Dedifferentiated amniotic fluid mesenchymal stem cell (primary cell): ENCODE measurements at regions not wholly inside any gene's neighbourhood (a gene's known extent, or its start where the extent isn't known, plus 50 kb on each side); places are given as distances from the start of the nearest gene placed in this dataset.
"Not testable (repeated sequence)": the region's sequence is repeated elsewhere in the genome, so short reads cannot be mapped to it uniquely, and the experiment has no call there.

Experiments
- DNase-seq: peaks from one replicate; pipeline ENCODE4 v3.0.0-alpha.2; 2016; ENCODE audit errors: extremely low spot score

GRCh38 chr9:90131568-90131967, 511.1 kb downstream of the DIRAS2 start:
- DNase-seq, result no peak

- no peak for DNase-seq
Observed at GRCh38 chr9:90132866-90133265, 509.8 kb downstream of the DIRAS2 start.

DNA sequence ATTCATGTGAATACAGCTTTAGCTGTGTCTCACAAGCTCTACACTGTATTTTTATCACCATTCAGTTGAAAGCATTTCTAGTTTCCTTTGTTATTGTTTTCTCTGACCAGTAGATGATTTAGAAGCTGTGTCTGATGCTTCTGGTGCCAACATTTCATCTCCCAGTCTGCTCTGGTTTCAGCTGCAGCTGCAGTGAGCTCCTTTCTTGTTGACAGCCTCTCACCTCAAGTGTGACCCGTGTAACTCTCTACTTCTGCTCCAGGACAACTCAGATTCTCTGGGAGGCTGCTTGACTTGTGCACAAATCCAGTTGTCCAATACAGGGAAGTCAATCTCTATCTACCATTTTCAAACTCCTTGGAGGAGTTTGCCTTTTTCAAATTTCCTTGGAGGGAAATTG, 504.8 kb downstream of the DIRAS2 start:
- DNase-seq, result no peak

DNA sequence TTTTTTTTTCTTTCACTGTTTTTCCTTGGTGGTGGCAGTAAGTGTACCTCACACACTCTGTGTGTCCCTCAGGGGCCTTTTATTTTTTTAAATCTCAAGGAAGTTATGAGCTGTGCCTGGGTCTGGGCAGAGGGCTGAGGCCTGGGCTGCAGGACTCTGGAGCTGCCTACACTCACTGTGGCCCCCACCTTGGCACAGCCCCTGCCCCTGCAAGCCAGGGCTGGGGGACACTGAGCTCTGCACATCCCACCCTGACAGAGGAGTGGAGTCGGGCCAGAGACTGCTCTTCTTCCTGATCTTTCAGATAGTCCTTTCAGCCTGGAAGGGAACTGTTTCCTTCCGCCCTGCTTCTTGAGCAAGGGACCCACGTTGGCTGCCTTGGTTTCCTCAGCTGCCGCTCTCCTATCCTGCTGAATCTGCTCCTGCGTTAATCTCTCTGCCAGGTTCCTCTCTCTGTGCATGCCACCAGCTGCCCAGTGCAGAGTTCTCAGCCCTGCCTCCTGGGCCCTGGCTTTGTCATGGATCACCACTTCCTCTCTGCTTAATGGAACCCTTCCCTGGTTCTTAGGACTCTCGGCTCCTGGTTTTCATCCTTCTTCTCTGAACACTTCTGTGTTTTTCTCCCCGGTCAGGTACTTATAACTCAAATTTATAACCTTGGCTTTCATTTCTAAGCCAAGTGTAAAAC, 502.3 kb downstream of the DIRAS2 start:
- no peak for DNase-seq

- peak; percentile 33 for DNase-seq
Observed at GRCh38 chr9:90141723-90142122, 500.9 kb downstream of the DIRAS2 start.

DNA sequence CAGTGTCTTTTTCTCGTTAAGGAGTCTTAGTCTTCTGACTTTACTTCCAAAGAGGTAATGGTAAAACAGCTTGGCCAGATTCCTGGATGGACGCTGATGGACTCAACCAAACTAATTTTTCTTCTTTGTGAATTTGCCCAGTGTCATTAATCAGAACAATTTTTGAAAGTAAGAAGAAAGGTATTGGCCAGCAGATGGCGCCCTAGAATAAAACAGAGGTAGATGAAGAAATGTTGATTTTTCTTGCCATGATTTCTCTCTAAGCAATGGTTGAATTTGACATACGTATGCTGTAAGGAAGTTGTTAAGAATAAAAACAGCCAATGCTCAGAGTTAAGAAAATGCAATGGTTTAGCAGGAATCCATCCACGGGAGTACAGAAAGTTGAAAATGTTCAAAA, 500.0 kb downstream of the DIRAS2 start:
- peak; percentile 30 for DNase-seq

DNA sequence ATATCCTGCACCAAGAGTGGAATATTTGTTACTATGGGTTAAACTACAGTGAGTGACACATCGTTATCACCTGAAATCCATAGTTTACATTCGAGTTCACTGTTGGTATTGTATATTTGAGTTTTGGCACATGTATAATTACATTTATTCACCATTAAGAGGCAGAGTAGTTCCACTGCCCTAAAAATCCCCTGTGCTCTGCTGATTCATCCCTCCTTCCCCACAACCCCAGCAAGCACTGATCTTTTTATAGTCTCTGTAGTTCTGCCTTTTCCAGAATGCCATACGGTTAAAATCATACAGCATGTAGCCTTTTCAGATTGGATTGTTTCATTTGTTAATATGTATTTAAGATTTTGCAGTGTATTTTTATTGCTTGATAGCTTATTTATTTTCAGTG, 495.2 kb downstream of the DIRAS2 start:
- no peak for DNase-seq

- no peak for DNase-seq
Observed at GRCh38 chr9:90156318-90156717, 486.3 kb downstream of the DIRAS2 start.

GRCh38 chr9:90162326-90162725, 480.3 kb downstream of the DIRAS2 start:
- DNase-seq, result no peak

DNA sequence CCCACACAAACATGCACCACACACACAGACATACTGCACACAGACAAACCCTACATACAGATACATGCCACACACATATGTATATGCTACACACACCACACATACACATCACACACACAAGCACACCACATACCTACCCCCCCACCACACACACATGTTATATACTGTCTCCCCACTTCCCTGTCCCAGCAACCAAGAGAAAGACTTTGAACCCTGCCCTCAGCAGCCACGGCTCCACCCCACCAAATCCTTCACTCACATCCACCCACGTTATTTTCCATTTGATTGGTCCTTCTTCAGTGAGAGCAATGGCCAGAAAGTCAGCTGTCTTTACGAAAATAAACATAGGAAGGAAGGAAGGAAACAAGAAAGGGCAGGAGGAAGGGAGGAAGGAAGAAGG, 479.8 kb downstream of the DIRAS2 start:
- DNase-seq, result no peak

DNA sequence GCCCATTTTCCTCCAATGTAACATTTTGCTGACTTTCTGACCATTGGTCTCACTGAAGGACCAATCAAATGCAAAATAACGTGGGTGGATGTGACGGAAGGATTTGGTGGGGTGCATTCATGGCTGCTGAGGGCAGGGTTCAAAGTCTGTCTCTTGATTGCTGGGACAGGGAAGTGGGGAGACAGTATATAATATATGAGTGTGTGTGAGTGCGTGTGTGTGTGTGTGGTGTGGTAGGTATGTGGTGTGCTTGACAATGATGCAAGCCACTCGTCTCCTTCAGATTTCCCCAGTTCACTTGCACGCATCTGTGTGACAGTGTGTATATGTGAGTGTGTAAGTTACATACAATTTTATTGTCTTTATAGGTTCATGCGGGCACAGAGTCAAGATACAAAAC, 477.3 kb downstream of the DIRAS2 start:
- DNase-seq, result no peak

- DNase-seq, result not testable (repeated sequence)
Observed at GRCh38 chr9:90166374-90166773, 476.2 kb downstream of the DIRAS2 start.

DNA sequence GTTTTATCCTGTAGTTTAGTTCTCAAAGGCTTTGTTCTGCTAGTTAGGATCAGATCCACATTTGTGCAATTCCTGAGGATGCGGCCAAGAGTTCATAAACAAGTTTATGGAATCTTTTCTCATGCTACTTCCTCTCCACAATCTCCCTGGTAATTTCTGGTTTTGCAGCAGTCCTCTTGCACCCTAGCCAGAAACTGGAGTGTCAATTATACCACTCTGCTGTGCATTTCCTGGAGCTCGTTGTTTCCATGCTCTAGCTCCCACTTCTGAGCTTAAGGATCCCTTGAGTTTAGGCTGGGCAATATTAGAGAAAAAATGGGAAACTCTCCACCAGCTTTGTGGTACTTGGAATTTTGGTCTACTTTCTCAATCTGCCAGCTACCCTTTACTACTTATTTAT, 474.7 kb downstream of the DIRAS2 start:
- no peak for DNase-seq

- DNase-seq, result no peak
Observed at GRCh38 chr9:90169490-90169889, 473.1 kb downstream of the DIRAS2 start.

DNA sequence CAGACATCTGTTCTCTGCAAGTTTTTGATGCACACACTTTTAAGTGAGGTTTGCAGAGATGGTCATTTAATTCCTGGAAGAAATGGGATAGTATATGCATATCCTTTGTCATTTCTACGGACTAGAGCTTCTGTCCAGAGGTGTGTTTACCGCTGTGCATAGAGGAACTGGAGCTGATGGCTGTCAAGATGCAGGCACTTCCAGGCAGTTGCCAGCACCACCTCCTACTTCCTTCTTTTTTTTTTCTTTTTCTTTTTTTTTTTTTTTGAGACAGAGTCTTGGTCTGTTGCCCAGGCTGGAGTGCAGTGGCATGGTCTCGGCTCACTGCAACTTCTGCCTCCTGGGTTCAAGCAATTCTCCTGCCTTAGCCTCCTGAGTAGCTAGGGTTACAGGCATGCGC, 468.7 kb downstream of the DIRAS2 start:
- DNase-seq, result not testable (repeated sequence)

GRCh38 chr9:90174346-90174745, 468.3 kb downstream of the DIRAS2 start:
- not testable (repeated sequence) for DNase-seq

DNA sequence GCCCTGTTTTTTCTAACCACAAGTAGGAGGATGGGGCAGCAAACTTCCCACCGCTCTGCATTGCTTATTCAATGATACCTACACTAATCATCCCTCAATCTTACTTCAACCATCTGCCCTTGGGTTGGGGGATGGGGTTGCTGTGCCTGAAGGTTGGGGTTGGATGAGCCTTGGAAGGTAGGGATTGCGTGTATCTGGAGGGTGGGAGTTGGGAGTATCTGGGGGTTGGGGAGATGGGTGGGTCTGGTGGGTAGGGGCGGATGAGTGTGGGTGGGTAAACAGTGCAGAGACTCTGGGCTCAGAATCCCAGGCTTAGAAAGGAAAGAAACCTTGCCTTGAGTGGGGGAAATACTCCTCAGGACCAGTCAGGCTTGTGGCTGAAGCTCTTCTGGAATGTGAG, 467.4 kb downstream of the DIRAS2 start:
- no peak for DNase-seq

DNA sequence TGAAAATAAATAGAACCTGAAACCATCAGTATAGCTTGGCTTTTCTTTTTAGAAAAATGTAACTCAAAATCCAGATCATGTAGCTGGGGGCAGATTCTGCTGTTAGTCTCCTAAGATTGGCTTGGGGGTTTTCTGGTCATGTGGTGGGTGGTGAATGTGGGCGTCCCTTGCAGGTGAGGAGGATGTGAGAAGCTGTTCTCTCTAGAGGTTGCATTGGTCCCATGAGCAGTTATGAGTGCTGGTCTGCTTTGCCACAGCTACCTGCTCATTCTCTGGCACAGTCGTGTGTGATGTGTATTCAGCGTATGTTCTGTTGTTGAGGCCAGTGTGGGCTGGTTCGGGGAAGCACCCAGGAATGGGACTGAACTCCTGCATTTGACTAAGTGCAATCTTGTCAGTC, 466.8 kb downstream of the DIRAS2 start:
- no peak for DNase-seq

DNA sequence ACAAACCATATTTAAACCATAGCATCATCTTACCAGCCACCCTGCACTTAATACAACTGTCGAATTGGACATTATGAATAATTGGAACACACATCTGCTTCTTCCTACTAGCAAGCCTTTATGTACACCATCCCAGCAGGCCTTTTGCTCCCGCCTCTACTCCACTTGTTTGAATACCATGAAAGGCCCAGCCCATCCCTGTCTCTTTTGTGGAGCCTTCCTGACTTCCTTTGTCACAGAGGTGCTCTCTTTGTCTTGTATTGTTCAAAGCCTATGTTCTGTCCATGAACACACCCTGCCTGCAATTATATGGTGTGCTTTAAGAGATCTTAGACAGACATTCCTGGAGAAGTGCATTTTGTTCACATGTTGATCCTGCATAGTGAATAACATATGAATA, 465.7 kb downstream of the DIRAS2 start:
- no peak for DNase-seq

- DNase-seq, result no peak
Observed at GRCh38 chr9:90180381-90180780, 462.2 kb downstream of the DIRAS2 start.

- DNase-seq, result no peak
Observed at GRCh38 chr9:90188656-90189055, 454.0 kb downstream of the DIRAS2 start.

DNA sequence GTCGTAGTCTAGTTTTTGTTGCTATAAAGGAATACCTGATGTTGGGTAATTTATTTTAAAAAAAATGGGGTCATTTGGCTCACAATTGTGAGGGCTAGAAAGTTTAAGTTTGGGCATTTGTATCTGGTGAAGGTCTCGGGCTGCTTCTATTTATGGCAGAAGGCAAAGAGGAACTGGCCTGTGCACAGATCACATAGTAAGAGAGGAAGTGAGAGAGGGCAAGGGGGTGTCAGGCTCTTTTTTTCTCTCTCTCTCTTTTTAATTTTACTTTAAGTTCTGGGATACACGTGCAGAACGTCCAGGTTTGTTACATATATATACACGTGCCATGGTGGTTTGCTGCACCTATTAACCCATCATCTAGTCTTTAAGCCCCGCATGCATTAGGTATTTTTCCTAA, 453.3 kb downstream of the DIRAS2 start:
- no peak for DNase-seq

DNA sequence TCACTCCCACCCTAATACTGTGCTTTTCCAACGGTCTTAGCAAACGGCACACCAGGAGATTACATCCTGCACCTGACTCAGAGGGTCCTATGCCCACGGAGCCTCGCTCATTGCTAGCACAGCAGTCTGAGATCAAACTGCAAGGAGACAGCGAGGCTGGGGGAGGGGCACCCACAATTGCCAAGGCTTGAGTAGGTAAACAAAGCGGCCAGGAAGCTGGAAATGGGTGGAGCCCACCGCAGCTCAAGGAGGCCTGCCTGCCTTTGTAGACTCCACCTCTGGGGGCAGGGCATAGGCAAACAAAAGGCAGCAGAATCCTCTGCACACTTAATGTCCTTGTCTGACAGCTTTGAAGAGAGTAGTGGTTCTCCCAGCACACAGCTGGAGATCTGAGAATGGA, 450.2 kb downstream of the DIRAS2 start:
- DNase-seq, result not testable (repeated sequence)

- no peak for DNase-seq
Observed at GRCh38 chr9:90198956-90199355, 443.7 kb downstream of the DIRAS2 start.
